ENCODE measurements at regions not wholly inside any gene's neighbourhood (a gene's known extent, or its start where the extent isn't known, plus 50 kb on each side); places are given as distances from the start of the nearest gene placed in this dataset.

- TF ChIP-seq CTCF (IDR thresholded peaks at IDR 0.05) (no peak), ZFX (IDR thresholded peaks at IDR 0.05; ENCODE audit: borderline replicate concordance) (no peak)
Measured at GRCh38 chr5:29379619-29380018, 1813.9 kb upstream of the CDH6 start.
